ENCODE measurements at regions not wholly inside any gene's neighbourhood (a gene's known extent, or its start where the extent isn't known, plus 50 kb on each side); places are given as distances from the start of the nearest gene placed in this dataset.

DNA sequence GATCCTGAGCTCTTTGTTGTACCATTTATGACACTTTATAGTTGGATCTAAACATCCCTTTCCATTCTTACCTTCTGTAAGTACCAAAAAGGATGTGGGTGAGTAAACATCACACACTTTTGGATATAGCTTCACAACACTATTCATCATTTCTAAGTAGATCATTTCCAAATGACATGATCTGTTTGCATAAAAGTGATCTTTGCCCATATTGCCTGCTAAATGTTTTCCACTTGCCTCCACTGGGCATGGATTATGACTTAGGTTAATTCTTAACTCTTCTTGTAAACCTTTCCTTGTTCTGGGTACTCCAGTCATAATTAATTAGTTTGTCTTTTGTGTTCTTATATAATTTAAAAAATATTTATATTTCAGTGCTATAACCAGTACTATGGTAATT lies 244.9 kb upstream of the AGA start:
- no peak for TF ChIP-seq POLR2A (IDR thresholded peaks at IDR 0.05)
- TF ChIP-seq, protein P1, sequence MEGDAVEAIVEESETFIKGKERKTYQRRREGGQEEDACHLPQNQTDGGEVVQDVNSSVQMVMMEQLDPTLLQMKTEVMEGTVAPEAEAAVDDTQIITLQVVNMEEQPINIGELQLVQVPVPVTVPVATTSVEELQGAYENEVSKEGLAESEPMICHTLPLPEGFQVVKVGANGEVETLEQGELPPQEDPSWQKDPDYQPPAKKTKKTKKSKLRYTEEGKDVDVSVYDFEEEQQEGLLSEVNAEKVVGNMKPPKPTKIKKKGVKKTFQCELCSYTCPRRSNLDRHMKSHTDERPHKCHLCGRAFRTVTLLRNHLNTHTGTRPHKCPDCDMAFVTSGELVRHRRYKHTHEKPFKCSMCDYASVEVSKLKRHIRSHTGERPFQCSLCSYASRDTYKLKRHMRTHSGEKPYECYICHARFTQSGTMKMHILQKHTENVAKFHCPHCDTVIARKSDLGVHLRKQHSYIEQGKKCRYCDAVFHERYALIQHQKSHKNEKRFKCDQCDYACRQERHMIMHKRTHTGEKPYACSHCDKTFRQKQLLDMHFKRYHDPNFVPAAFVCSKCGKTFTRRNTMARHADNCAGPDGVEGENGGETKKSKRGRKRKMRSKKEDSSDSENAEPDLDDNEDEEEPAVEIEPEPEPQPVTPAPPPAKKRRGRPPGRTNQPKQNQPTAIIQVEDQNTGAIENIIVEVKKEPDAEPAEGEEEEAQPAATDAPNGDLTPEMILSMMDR (IDR thresholded peaks at IDR 0.05), result no peak
